GM13977 (cell line): ENCODE measurements at regions not wholly inside any gene's neighbourhood (a gene's known extent, or its start where the extent isn't known, plus 50 kb on each side); places are given as distances from the start of the nearest gene placed in this dataset.
"Not testable (repeated sequence)": the region's sequence is repeated elsewhere in the genome, so short reads cannot be mapped to it uniquely, and the experiment has no call there.

Experiments
- DNase-seq: peaks from one replicate; pipeline ENCODE4 v3.0.0; 2012; ENCODE audit warnings: low spot score
- CTCF ChIP-seq: IDR thresholded peaks from 2 replicates; pipeline ENCODE4 v1.5.1; 2012; ENCODE audit warnings: mild to moderate bottlenecking, control low read depth; ENCODE audit not compliant: insufficient read depth; ENCODE audit errors: extremely low read depth, missing control alignments
- in situ Hi-C: fragments of 300-500 bp; cut with MboI; formaldehyde crosslinking; loops from one replicate; pipeline ENCODE4 v1.12.0; 2022; ENCODE audit warnings: low sequenced_read_pairs, low pct_unique_long_range_greater_than_20kb, mixed read lengths, inconsistent platforms; ENCODE audit not compliant: unreplicated experiment

GRCh38 chr4:104344342-104344980 lies 150.2 kb downstream of the CXXC4 start:
- DNase-seq: no peak
- in situ Hi-C loops: no loop called here
- TF ChIP-seq CTCF: no peak

- no peak for DNase-seq
- no peak for TF ChIP-seq CTCF
- in situ Hi-C loops: no loop called here
These were observed 160.3 kb downstream of the CXXC4 start for GRCh38 chr4:104334410-104334809.

GRCh38 chr4:104330125-104330905 lies 164.4 kb downstream of the CXXC4 start:
- no peak for DNase-seq
- TF ChIP-seq CTCF: no peak
- in situ Hi-C loops: no loop called here

- in situ Hi-C loops, DNase-seq: not testable (repeated sequence)
These were observed 167.6 kb downstream of the CXXC4 start for GRCh38 chr4:104326991-104327694.

- in situ Hi-C loops: no loop called here
- TF ChIP-seq CTCF: no peak
- no peak for DNase-seq
These were observed 192.0 kb downstream of the CXXC4 start for GRCh38 chr4:104302731-104303130.

GRCh38 chr4:104294811-104295210 lies 199.9 kb downstream of the CXXC4 start:
- in situ Hi-C loops: no loop called here
- no peak for TF ChIP-seq CTCF
- no peak for DNase-seq

- no peak for TF ChIP-seq CTCF
- no peak for DNase-seq
- in situ Hi-C loops: no loop called here
These were observed 207.8 kb downstream of the CXXC4 start for GRCh38 chr4:104286867-104287266.
